SKM-1 treated with dmso at 0.1 percent for 144 hours (cell line): ENCODE measurements at regions not wholly inside any gene's neighbourhood (a gene's known extent, or its start where the extent isn't known, plus 50 kb on each side); places are given as distances from the start of the nearest gene placed in this dataset.

Source experiments
- DNase-seq: peaks from one replicate; lab custom pipeline; 2025; ENCODE audit not compliant: unreplicated experiment; lab: John Stamatoyannopoulos, UW

GRCh38 chr4:144902614-144903013, 195.4 kb downstream of the ANAPC10 start:
- no peak for DNase-seq

GRCh38 chr4:144903953-144904711, 193.9 kb downstream of the ANAPC10 start:
- DNase-seq, result no peak

DNA sequence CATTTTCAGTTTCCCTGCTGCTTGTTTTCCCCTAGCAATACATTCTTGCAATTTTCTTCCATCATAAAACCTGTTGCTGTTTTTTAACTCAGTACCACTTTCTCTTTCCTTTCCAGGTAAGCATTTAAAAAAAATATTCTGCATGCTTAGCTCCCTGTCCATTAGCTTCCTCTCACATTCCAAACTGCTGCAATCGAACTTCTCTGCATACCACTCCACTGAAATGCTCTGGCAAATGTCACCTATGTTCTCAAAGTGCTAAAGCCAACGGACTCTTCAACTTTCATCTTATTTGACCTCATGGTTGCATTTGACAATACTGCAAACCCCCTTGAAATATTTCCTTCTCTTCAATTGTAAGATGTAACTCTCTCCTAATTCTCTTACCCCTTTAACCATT, 192.7 kb downstream of the ANAPC10 start:
- no peak for DNase-seq

- peak; percentile 2 for DNase-seq
Measured at GRCh38 chr4:144906181-144906925, 191.6 kb downstream of the ANAPC10 start.

- no peak for DNase-seq
Measured at GRCh38 chr4:144910723-144911122, 187.3 kb downstream of the ANAPC10 start.
